H9 (cell line): ENCODE measurements at regions not wholly inside any gene's neighbourhood (a gene's known extent, or its start where the extent isn't known, plus 50 kb on each side); places are given as distances from the start of the nearest gene placed in this dataset.

Experiments
- DNase-seq: peaks from one replicate; pipeline ENCODE4 v3.0.0-alpha.2; 2017
- H2AFZ ChIP-seq: one replicate; pipeline ENCODE4 v1.6.1; 2013; ENCODE audit warnings: mild to moderate bottlenecking, low read length, control low read depth, moderate library complexity
- H2AK5ac ChIP-seq: 2 replicates; pipeline ENCODE4 v1.6.1; 2013; ENCODE audit warnings: low read length, control low read depth, mixed read lengths; ENCODE audit not compliant: insufficient read length
- H2BK120ac ChIP-seq: one replicate; pipeline ENCODE4 v1.6.1; 2013; ENCODE audit warnings: low read depth, mild to moderate bottlenecking, low read length, control low read depth, inconsistent platforms; ENCODE audit not compliant: poor library complexity, severe bottlenecking
- H2BK12ac ChIP-seq: 2 replicates; pipeline ENCODE4 v1.6.1; 2013; ENCODE audit warnings: low read length, control low read depth, mixed read lengths, low read depth; ENCODE audit not compliant: insufficient read length
- H2BK15ac ChIP-seq: 2 replicates; pipeline ENCODE4 v1.6.1; 2013; ENCODE audit warnings: low read depth, low read length, control low read depth
- H2BK20ac ChIP-seq: one replicate; pipeline ENCODE4 v1.6.1; 2013; ENCODE audit warnings: low read depth, mild to moderate bottlenecking, low read length, control low read depth, inconsistent platforms; ENCODE audit not compliant: poor library complexity, severe bottlenecking
- H2BK5ac ChIP-seq: 2 replicates; pipeline ENCODE4 v1.6.1; 2013; ENCODE audit warnings: low read length, control low read depth, mixed read lengths; ENCODE audit not compliant: insufficient read length
- H3K14ac ChIP-seq: 2 replicates; pipeline ENCODE4 v1.6.1; 2013; ENCODE audit warnings: low read length, control low read depth; ENCODE audit not compliant: insufficient read depth
- H3K18ac ChIP-seq: 2 replicates; pipeline ENCODE4 v1.6.1; 2013; ENCODE audit warnings: low read depth, mild to moderate bottlenecking, mixed read lengths, low read length, control low read depth; ENCODE audit not compliant: insufficient read length
- H3K23ac ChIP-seq: 2 replicates; pipeline ENCODE4 v1.6.1; 2013; ENCODE audit warnings: low read length, control low read depth, mixed read lengths, low read depth; ENCODE audit not compliant: insufficient read length
- H3K23me2 ChIP-seq: 2 replicates; pipeline ENCODE4 v1.6.1; 2013; ENCODE audit warnings: low read depth, mild to moderate bottlenecking, mixed read lengths, low read length, control low read depth; ENCODE audit not compliant: insufficient read length, poor library complexity, severe bottlenecking
- H3K27ac ChIP-seq: 2 replicates; pipeline ENCODE4 v1.5.1; 2013; ENCODE audit warnings: low read length, control low read depth, mixed read lengths, low read depth; ENCODE audit not compliant: insufficient read length
- H3K27me3 ChIP-seq: 2 replicates; pipeline ENCODE4 v1.6.1; 2013; ENCODE audit warnings: low read length, control low read depth, inconsistent platforms; ENCODE audit not compliant: insufficient read depth
- H3K4ac ChIP-seq: 2 replicates; pipeline ENCODE4 v1.6.1; 2013; ENCODE audit warnings: low read depth, mild to moderate bottlenecking, control low read depth, inconsistent platforms, low read length, moderate library complexity
- H3K4me1 ChIP-seq: 2 replicates; pipeline ENCODE4 v1.6.1; 2013; ENCODE audit warnings: low read length, control low read depth, inconsistent platforms; ENCODE audit not compliant: insufficient read depth
- H3K4me2 ChIP-seq: 2 replicates; pipeline ENCODE4 v1.6.1; 2013; ENCODE audit warnings: low read length, control low read depth, mixed read lengths; ENCODE audit not compliant: insufficient read length, insufficient read depth
- H3K56ac ChIP-seq: 2 replicates; pipeline ENCODE4 v1.6.1; 2013; ENCODE audit warnings: low read depth, mild to moderate bottlenecking, mixed read lengths, low read length, control low read depth; ENCODE audit not compliant: insufficient read length
- H3K79me1 ChIP-seq: 2 replicates; pipeline ENCODE4 v1.6.1; 2013; ENCODE audit warnings: low read depth, mild to moderate bottlenecking, moderate library complexity, low read length, control low read depth, inconsistent platforms; ENCODE audit not compliant: insufficient read depth, poor library complexity, severe bottlenecking
- H3K79me2 ChIP-seq: 2 replicates; pipeline ENCODE4 v1.6.1; 2013; ENCODE audit warnings: low read length, control low read depth, inconsistent platforms; ENCODE audit not compliant: insufficient read depth
- H3K9ac ChIP-seq: 2 replicates; pipeline ENCODE4 v1.6.1; 2013; ENCODE audit warnings: low read length, control low read depth, mixed read lengths; ENCODE audit not compliant: insufficient read length; ENCODE audit errors: extremely low read depth
- H3K9me3 ChIP-seq: one replicate; pipeline ENCODE4 v1.6.1; 2013; ENCODE audit warnings: low read depth, low read length, inconsistent platforms; ENCODE audit not compliant: control insufficient read depth
- H3T11ph ChIP-seq: one replicate; pipeline ENCODE4 v1.6.1; 2013; ENCODE audit warnings: mild to moderate bottlenecking, low read length, control low read depth, inconsistent platforms
- H4K20me1 ChIP-seq: one replicate; pipeline ENCODE4 v1.6.1; 2013; ENCODE audit not compliant: control insufficient read depth, insufficient read length, insufficient read depth
- H4K5ac ChIP-seq: 2 replicates; pipeline ENCODE4 v1.6.1; 2013; ENCODE audit warnings: low read depth, mild to moderate bottlenecking, mixed read lengths, low read length, control low read depth; ENCODE audit not compliant: insufficient read length
- H4K8ac ChIP-seq: replicated peaks from 2 replicates; pipeline ENCODE4 v1.6.1; 2013; ENCODE audit warnings: low read length, control low read depth, mixed read lengths, low read depth; ENCODE audit not compliant: insufficient read length
- H4K91ac ChIP-seq: 2 replicates; pipeline ENCODE4 v1.6.1; 2013; ENCODE audit warnings: low read depth, mild to moderate bottlenecking, moderate library complexity, mixed read lengths, low read length, control low read depth; ENCODE audit not compliant: insufficient read length
- H3K27ac Mint-ChIP-seq, 3 experiments: 2 replicates in 2 of 3; 3 replicates in 1 of 3; pipeline ENCODE4 v1.8.0; 2020 to 2021; ENCODE audit warnings: mixed read lengths in 3 of 3, mild to moderate bottlenecking in 1 of 3, moderate library complexity in 1 of 3
- H3K27me3 Mint-ChIP-seq: 2 replicates; pipeline ENCODE4 v1.8.0; 2021; ENCODE audit warnings: low read depth, mild to moderate bottlenecking, moderate library complexity, mixed read lengths
- H3K36me3 Mint-ChIP-seq, 3 experiments: 2 replicates in 2 of 3; 3 replicates in 1 of 3; pipeline ENCODE4 v1.8.0; 2020 to 2021; ENCODE audit warnings: low read depth in 3 of 3, mixed read lengths in 3 of 3; ENCODE audit not compliant: insufficient read depth in 1 of 3
- H3K4me1 Mint-ChIP-seq, 2 experiments: 2 replicates each; pipeline ENCODE4 v1.8.0; 2020; ENCODE audit warnings: mixed read lengths in 2 of 2
- H3K4me3 Mint-ChIP-seq, 2 experiments: 2 replicates in 1 of 2; 3 replicates in 1 of 2; pipeline ENCODE4 v1.8.0; 2020 to 2021; ENCODE audit warnings: mild to moderate bottlenecking in 2 of 2, mixed read lengths in 2 of 2, moderate library complexity in 1 of 2
- H3K9me3 Mint-ChIP-seq, 2 experiments: 2 replicates in 1 of 2; 3 replicates in 1 of 2; pipeline ENCODE4 v1.8.0; 2020; ENCODE audit warnings: mild to moderate bottlenecking in 2 of 2, mixed read lengths in 2 of 2, moderate library complexity in 1 of 2
- CTCF ChIP-seq: fragments of 200-600 bp; sonication (generic); conservative IDR thresholded peaks from 3 replicates; pipeline ENCODE4 v1.8.0; 2021; ENCODE audit warnings: antibody characterized with exemption, mild to moderate bottlenecking

GRCh38 chr2:48147719-48148118, 166.8 kb upstream of the FOXN2 start:
- Histone ChIP-seq H3K23me2 (no peaks in the 10 kb centered on the region), H3K79me1 (no peaks in the 10 kb centered on the region), H3K4me2 (no peak overlapping the region), H3K18ac (no peak overlapping the region), H2BK20ac (no peak overlapping the region), H3T11ph (no peak overlapping the region), H2BK12ac (no peak overlapping the region), H2BK5ac (no peak overlapping the region), H4K20me1 (no peaks in the 10 kb centered on the region), H3K56ac (no peak overlapping the region), H4K91ac (no peak overlapping the region), H2BK120ac (no peak overlapping the region), H3K4me1 (peaks cover 4% of the 10 kb centered on the region; the same call in 1 of the 2 replicates), H3K27ac (no peak overlapping the region), H3K27me3 (no peaks in the 10 kb centered on the region), H3K4ac (no peak overlapping the region), H4K8ac (no peak overlapping the region), H3K14ac (no peak overlapping the region), H3K79me2 (no peaks in the 10 kb centered on the region), H3K9me3 (no peaks in the 10 kb centered on the region), H3K9ac (no peak overlapping the region), H2AFZ (no peak overlapping the region), H2BK15ac (no peak overlapping the region), H3K23ac (no peak overlapping the region), H4K5ac (no peak overlapping the region), H2AK5ac (no peak overlapping the region)
- Mint-ChIP-seq H3K4me1 (no peaks in the 10 kb centered on the region; a peak in 1 of 4 replicates), H3K4me3 (no peak overlapping the region), H3K27me3 (no peaks in the 10 kb centered on the region; the same call in 1 of the 2 replicates), H3K27ac (no peak overlapping the region), H3K9me3 (no peaks in the 10 kb centered on the region), H3K36me3 (no peaks in the 10 kb centered on the region)
- TF ChIP-seq CTCF: no peak
- DNase-seq: no peak
